ENCODE measurements at regions not wholly inside any gene's neighbourhood (a gene's known extent, or its start where the extent isn't known, plus 50 kb on each side); places are given as distances from the start of the nearest gene placed in this dataset.

- TF ChIP-seq CTCF (conservative IDR thresholded peaks at IDR 0.05) (no peak), ZFX (IDR thresholded peaks at IDR 0.05) (no peak)
These were observed 95.0 kb upstream of the EPB41L4A start for GRCh38 chr5:112514111-112514510.

Data from C4-2B (cell line).